ENCODE measurements at regions not wholly inside any gene's neighbourhood (a gene's known extent, or its start where the extent isn't known, plus 50 kb on each side); places are given as distances from the start of the nearest gene placed in this dataset.

GRCh38 chr12:28631831-28632230 lies 441.6 kb downstream of the CCDC91 start:
- intact Hi-C loops (cut with DNase I) = no loop called here
- TF ChIP-seq POLR2A (IDR thresholded peaks at IDR 0.05) = no peak
- TF ChIP-seq, protein P1, sequence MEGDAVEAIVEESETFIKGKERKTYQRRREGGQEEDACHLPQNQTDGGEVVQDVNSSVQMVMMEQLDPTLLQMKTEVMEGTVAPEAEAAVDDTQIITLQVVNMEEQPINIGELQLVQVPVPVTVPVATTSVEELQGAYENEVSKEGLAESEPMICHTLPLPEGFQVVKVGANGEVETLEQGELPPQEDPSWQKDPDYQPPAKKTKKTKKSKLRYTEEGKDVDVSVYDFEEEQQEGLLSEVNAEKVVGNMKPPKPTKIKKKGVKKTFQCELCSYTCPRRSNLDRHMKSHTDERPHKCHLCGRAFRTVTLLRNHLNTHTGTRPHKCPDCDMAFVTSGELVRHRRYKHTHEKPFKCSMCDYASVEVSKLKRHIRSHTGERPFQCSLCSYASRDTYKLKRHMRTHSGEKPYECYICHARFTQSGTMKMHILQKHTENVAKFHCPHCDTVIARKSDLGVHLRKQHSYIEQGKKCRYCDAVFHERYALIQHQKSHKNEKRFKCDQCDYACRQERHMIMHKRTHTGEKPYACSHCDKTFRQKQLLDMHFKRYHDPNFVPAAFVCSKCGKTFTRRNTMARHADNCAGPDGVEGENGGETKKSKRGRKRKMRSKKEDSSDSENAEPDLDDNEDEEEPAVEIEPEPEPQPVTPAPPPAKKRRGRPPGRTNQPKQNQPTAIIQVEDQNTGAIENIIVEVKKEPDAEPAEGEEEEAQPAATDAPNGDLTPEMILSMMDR (IDR thresholded peaks at IDR 0.05) = no peak
- TF ChIP-seq POLR2AphosphoS5 (IDR thresholded peaks at IDR 0.05) = no peak
- Histone ChIP-seq H3K4me3 (no peak overlapping the region), H3K4me1 (replicated peaks) (no peaks in the 10 kb centered on the region), H3K27me3 (replicated peaks; ENCODE audit: insufficient read depth) (no peaks in the 10 kb centered on the region), H3K36me3 (no peaks in the 10 kb centered on the region), H3K9me3 (no peaks in the 10 kb centered on the region), H3K27ac (no peak overlapping the region)
- DNase-seq (ENCODE audit: low spot score) = no peak
- 91% methylated on average over 7 of the region's 7 CpGs for WGBS

- WGBS = 89% methylated on average over 1 of the region's 1 CpG
- Histone ChIP-seq H3K9me3 (no peaks in the 10 kb centered on the region), H3K4me1 (replicated peaks) (no peaks in the 10 kb centered on the region), H3K36me3 (no peaks in the 10 kb centered on the region), H3K27ac (no peak overlapping the region), H3K27me3 (replicated peaks; ENCODE audit: insufficient read depth) (no peaks in the 10 kb centered on the region), H3K4me3 (no peak overlapping the region)
- DNase-seq (ENCODE audit: low spot score) = no peak
- TF ChIP-seq, protein P1 (IDR thresholded peaks at IDR 0.05) = no peak
- TF ChIP-seq POLR2A (IDR thresholded peaks at IDR 0.05) (no peak), POLR2AphosphoS5 (IDR thresholded peaks at IDR 0.05) (no peak)
- intact Hi-C loops (cut with DNase I) = no loop called here
Measured at GRCh38 chr12:28640519-28640918, 450.3 kb downstream of the CCDC91 start.

- WGBS = 90% methylated on average over 8 of the region's 8 CpGs
- intact Hi-C loops (cut with DNase I) = no loop called here
- no peaks in the 10 kb centered on the region for H3K9me3 ChIP-seq
- H3K4me3 ChIP-seq = no peak overlapping the region
- no peaks in the 10 kb centered on the region for H3K4me1 ChIP-seq (replicated peaks)
- no peak for DNase-seq (ENCODE audit: low spot score)
- no peak for TF ChIP-seq POLR2A (IDR thresholded peaks at IDR 0.05)
- TF ChIP-seq, protein P1 (IDR thresholded peaks at IDR 0.05) = no peak
- no peak for TF ChIP-seq POLR2AphosphoS5 (IDR thresholded peaks at IDR 0.05)
- H3K36me3 ChIP-seq = no peaks in the 10 kb centered on the region
- no peak overlapping the region for H3K27ac ChIP-seq
- no peaks in the 10 kb centered on the region for H3K27me3 ChIP-seq (replicated peaks; ENCODE audit: insufficient read depth)
Measured at GRCh38 chr12:28645436-28645835, 455.2 kb downstream of the CCDC91 start.

GRCh38 chr12:28645891-28646290 lies 455.6 kb downstream of the CCDC91 start:
- DNase-seq (ENCODE audit: low spot score) = no peak
- Histone ChIP-seq H3K9me3 (no peaks in the 10 kb centered on the region), H3K27ac (no peak overlapping the region), H3K4me1 (replicated peaks) (no peaks in the 10 kb centered on the region), H3K27me3 (replicated peaks; ENCODE audit: insufficient read depth) (no peaks in the 10 kb centered on the region), H3K4me3 (no peak overlapping the region), H3K36me3 (no peaks in the 10 kb centered on the region)
- intact Hi-C loops (cut with DNase I) = no loop called here
- WGBS = 96% methylated on average over 13 of the region's 13 CpGs
- no peak for TF ChIP-seq POLR2A (IDR thresholded peaks at IDR 0.05)
- no peak for TF ChIP-seq POLR2AphosphoS5 (IDR thresholded peaks at IDR 0.05)
- TF ChIP-seq, protein P1 (IDR thresholded peaks at IDR 0.05) = no peak

DNA sequence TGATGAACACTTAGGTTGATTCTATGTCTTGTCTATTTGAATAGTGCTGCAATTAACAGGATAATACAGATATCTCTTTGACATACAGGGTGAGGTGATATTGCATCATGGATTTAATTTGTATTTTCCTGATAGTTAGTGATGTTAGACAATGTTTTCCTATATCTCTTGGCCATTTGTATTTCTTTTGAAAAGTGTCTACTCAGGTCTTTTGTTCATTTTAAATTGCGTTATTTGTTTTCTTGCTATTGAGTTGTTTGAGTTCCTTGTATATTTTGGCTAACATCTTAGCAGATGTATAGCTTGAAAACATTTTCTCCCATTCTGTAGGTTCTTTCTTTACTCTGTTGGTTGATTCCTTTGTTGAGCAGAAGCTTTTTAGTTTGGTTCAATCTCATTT lies 460.6 kb downstream of the CCDC91 start:
- Histone ChIP-seq H3K4me3 (no peak overlapping the region), H3K27ac (no peak overlapping the region), H3K4me1 (replicated peaks) (no peaks in the 10 kb centered on the region), H3K36me3 (no peaks in the 10 kb centered on the region), H3K9me3 (no peaks in the 10 kb centered on the region), H3K27me3 (replicated peaks; ENCODE audit: insufficient read depth) (no peaks in the 10 kb centered on the region)
- no peak for DNase-seq (ENCODE audit: low spot score)
- TF ChIP-seq, protein P1 (IDR thresholded peaks at IDR 0.05) = no peak
- TF ChIP-seq POLR2AphosphoS5 (IDR thresholded peaks at IDR 0.05) = no peak
- TF ChIP-seq POLR2A (IDR thresholded peaks at IDR 0.05) = no peak
- intact Hi-C loops (cut with DNase I) = no loop called here
- 72% methylated on average over 1 of the region's 1 CpG for WGBS

All from prostate gland (tissue), 2 donors.